Ishikawa (cell line): ENCODE measurements at regions not wholly inside any gene's neighbourhood (a gene's known extent, or its start where the extent isn't known, plus 50 kb on each side); places are given as distances from the start of the nearest gene placed in this dataset.

Source experiments
- CEBPB ChIP-seq: IDR thresholded peaks from 2 replicates; pipeline ENCODE4 v1.6.1; 2012
- CREB1 ChIP-seq: IDR thresholded peaks from 2 replicates; pipeline ENCODE4 v1.6.1; 2012; ENCODE audit warnings: low read depth
- EGR1 ChIP-seq: IDR thresholded peaks from 2 replicates; pipeline ENCODE4 v1.6.1; 2012
- EP300 ChIP-seq: IDR thresholded peaks from 2 replicates; pipeline ENCODE4 v1.6.1; 2012; ENCODE audit warnings: borderline replicate concordance
- FOXM1 ChIP-seq: IDR thresholded peaks from 2 replicates; pipeline ENCODE4 v1.6.1; 2012; ENCODE audit warnings: low read depth, borderline replicate concordance
- NFIC ChIP-seq: IDR thresholded peaks from 2 replicates; pipeline ENCODE4 v1.6.1; 2012
- RAD21 ChIP-seq: IDR thresholded peaks from 2 replicates; pipeline ENCODE4 v1.6.1; 2012; ENCODE audit warnings: low read depth
- REST ChIP-seq: IDR thresholded peaks from 2 replicates; pipeline ENCODE4 v1.6.1; 2012; ENCODE audit warnings: low read depth, mild to moderate bottlenecking
- TAF1 ChIP-seq: IDR thresholded peaks from 2 replicates; pipeline ENCODE4 v1.6.1; 2012; ENCODE audit warnings: low read depth, mild to moderate bottlenecking
- TCF12 ChIP-seq: IDR thresholded peaks from 2 replicates; pipeline ENCODE4 v1.6.1; 2012; ENCODE audit warnings: low read depth
- TEAD4 ChIP-seq: IDR thresholded peaks from 2 replicates; pipeline ENCODE4 v1.6.1; 2012
- USF1 ChIP-seq: IDR thresholded peaks from 2 replicates; pipeline ENCODE4 v1.6.1; 2012
- YY1 ChIP-seq: IDR thresholded peaks from 2 replicates; pipeline ENCODE4 v1.6.1; 2012; ENCODE audit warnings: low read depth
- ZBTB7A ChIP-seq: IDR thresholded peaks from 2 replicates; pipeline ENCODE4 v1.6.1; 2012; ENCODE audit warnings: low read depth
- TF ChIP-seq, protein P1 (sequence below): IDR thresholded peaks from 2 replicates; pipeline ENCODE4 v1.6.1; 2012

- TF ChIP-seq CEBPB = no peak
- no peak for TF ChIP-seq TEAD4
- TF ChIP-seq USF1 = no peak
- no peak for TF ChIP-seq NFIC
- TF ChIP-seq FOXM1 = no peak
- TF ChIP-seq CREB1 = no peak
- TF ChIP-seq EGR1 = no peak
- no peak for TF ChIP-seq TAF1
- no peak for TF ChIP-seq YY1
- TF ChIP-seq REST = no peak
- no peak for TF ChIP-seq ZBTB7A
- TF ChIP-seq EP300 = no peak
- no peak for TF ChIP-seq TCF12
- TF ChIP-seq, protein P1, sequence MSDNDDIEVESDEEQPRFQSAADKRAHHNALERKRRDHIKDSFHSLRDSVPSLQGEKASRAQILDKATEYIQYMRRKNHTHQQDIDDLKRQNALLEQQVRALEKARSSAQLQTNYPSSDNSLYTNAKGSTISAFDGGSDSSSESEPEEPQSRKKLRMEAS = no peak
- TF ChIP-seq RAD21 = no peak
These were observed 98.8 kb upstream of the DUSP10 start for GRCh38 chr1:221840511-221841243.

- TF ChIP-seq, protein P1 = no peak
- no peak for TF ChIP-seq USF1
- no peak for TF ChIP-seq CREB1
- no peak for TF ChIP-seq ZBTB7A
- TF ChIP-seq FOXM1 = no peak
- TF ChIP-seq CEBPB = no peak
- TF ChIP-seq TAF1 = no peak
- TF ChIP-seq EGR1 = no peak
- TF ChIP-seq YY1 = no peak
- no peak for TF ChIP-seq RAD21
- no peak for TF ChIP-seq NFIC
- no peak for TF ChIP-seq REST
- TF ChIP-seq TCF12 = no peak
- no peak for TF ChIP-seq TEAD4
- no peak for TF ChIP-seq EP300
These were observed 98.0 kb upstream of the DUSP10 start for GRCh38 chr1:221839782-221840395.

DNA sequence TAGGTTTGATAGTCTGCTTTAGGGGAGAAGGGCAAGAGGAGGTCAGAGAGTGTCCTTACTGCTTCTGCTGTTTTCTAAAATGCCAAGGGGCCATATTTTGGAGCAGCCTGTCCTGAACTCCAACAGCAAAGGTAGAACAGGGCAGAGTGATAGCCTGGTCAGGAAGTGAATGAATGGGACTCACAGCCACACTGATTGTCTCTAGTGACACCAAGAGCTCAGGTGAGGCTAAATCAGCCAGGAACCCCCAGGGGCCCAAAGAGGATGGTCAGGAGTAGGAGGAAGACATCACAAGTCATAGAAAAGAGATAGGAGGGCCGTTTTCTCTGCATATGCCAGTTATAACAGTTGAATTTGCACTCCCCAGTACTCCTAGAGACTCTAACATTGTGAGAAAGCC is 97.4 kb upstream of the DUSP10 start:
- TF ChIP-seq TAF1 = no peak
- TF ChIP-seq FOXM1 = no peak
- TF ChIP-seq REST = no peak
- no peak for TF ChIP-seq CEBPB
- no peak for TF ChIP-seq EP300
- TF ChIP-seq RAD21 = no peak
- no peak for TF ChIP-seq TEAD4
- no peak for TF ChIP-seq CREB1
- no peak for TF ChIP-seq EGR1
- no peak for TF ChIP-seq ZBTB7A
- TF ChIP-seq YY1 = no peak
- TF ChIP-seq NFIC = no peak
- no peak for TF ChIP-seq USF1
- TF ChIP-seq, protein P1 = no peak
- TF ChIP-seq TCF12 = no peak
